Right ventricle myocardium inferior (tissue), 1 donor: ENCODE measurements at regions not wholly inside any gene's neighbourhood (a gene's known extent, or its start where the extent isn't known, plus 50 kb on each side); places are given as distances from the start of the nearest gene placed in this dataset.
A peak's percentile ranks its signal among the peaks of the same experiment; 100 is the strongest.
"Not testable (repeated sequence)": the region's sequence is repeated elsewhere in the genome, so short reads cannot be mapped to it uniquely, and the experiment has no call there.

Experiments used
- ATAC-seq: fragments of 200-7000 bp; cut with Tn5 transposase; one replicate; pipeline ENCODE4 v1.9.1; 2020; ENCODE audit warnings: mild to moderate bottlenecking, moderate library complexity
- DNase-seq: peaks from one replicate; pipeline ENCODE4 v3.0.0; 2021; ENCODE audit errors: missing footprints
- intact Hi-C: fragments of 100-400 bp; cut with DNase I; formaldehyde crosslinking; loops from one replicate; pipeline ENCODE4 v1.11.0; 2022
- donor health status: DM: no; HTN: yes; CAD: no; lungs with severe emphysema.

DNA sequence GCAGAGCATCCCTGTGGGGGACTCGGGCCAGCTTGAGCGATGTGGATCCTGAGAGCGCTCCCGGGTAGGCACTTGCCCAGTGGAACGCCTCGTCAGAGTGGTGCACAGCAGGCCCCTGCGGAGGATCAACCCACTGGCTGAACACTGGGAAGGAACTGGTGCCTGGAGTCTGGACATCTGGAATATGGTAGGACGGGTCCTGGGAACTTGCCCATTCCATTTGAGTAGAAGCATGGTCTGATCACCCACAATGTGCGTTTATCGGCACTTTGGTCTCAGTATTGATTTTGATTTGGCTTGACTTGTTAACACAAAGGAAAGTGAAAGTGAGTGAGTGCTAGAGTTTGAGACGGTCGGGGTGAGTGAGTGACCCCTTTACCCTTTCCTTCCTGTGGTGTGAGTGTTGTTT is 1336.2 kb upstream of the CHAC2 start:
- intact Hi-C loops: no loop called here
- DNase-seq (no peak), ATAC-seq (no peak)

DNA sequence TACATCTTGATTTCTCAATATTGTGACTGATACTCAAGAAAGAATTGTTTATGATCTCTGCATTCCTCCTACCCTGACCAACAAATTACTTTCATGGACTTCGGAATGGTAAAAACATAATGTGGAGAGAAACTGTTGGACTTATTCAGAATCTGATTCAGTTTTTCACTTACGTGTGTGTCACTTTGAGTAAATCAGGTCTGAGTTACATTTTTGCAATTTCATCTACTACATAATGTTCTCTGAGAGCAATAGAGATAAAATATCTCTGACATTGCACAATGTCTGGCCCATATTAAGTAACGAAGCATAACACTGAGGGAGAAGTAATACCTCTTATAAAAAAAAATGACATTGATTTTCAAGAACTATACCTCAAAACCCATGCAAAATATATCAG is 1337.9 kb upstream of the CHAC2 start:
- ATAC-seq: no peak
- intact Hi-C loops: no loop called here
- DNase-seq: no peak

DNA sequence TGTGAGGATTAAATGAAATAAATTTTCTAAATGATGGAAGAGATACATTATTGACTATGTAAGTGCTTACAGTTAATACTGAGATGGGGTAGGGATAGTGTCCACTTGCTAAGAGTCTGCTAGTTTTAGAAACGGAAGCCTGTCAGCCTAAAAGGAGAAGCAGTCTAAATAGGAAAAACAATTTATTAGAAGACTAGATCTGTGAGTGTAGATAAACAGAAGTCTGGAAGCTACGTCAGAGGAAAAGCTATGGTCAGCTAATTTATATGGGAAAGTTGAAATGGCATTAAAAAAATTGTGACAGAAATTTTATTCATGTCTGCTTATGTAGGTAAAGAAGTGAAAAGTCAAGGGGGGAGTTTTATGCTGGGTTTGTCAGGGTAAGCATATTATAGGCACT is 1338.4 kb upstream of the CHAC2 start:
- ATAC-seq: no peak
- DNase-seq: no peak
- intact Hi-C loops: no loop called here

DNA sequence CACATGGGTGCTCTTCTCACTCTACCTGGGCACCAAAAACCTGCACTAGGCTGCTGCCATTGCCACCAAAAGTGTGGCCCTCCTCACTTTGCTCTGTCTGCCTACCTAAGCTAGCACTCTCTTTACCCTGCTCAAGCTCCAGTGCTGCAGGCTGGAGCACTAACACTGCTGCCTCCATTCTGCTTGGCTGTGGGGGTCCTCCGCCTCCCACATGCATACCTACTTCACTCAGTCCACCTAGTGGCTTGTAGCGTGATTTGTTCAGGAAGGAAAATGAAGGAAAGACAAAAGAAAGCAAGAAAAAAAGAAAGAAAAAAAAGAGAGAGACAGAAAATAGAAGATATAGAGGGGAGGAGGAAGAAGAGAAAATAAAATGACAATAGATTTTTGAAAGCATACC is 1339.4 kb upstream of the CHAC2 start:
- intact Hi-C loops: no loop called here
- ATAC-seq: no peak
- no peak for DNase-seq

DNA sequence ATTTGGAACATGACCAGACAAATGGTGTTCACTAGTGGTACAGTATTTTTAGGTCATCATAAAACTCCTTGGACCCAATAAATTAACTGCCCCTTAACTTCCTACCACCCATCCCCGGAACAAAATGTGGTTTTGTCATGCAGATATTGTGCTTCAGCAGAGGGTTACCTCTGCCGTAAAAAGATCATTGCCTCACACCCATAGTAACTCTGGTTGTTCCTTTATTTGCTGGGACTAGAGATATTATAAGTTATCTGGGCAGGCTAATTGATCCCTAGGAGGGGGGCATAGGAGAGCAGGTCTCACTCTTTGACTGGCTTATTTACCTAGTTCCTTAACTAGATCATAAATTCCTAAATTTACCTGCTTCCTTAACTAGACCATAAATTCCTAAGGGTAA is 1343.9 kb upstream of the CHAC2 start:
- DNase-seq (no peak), ATAC-seq (no peak)
- intact Hi-C loops: no loop called here

DNA sequence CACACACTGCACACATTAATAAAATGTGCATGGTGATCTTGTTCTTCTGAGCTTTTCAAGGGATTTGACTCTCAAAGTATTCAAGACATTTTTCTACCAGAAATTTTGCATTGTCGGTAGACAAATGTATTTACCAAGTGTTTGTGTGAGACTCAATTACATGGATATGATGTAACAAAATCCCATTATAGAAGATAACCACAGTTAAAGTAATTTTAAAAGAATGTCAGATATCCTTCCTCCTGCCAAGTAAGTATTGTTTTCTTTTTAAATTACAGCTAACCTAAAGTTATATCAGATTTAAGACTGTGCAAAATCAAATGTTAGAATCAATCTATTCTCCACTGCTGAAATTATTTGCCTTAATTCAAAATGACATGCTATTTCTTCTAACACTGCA is 1344.5 kb upstream of the CHAC2 start:
- no peak for DNase-seq
- no peak for ATAC-seq
- intact Hi-C loops: no loop called here

DNA sequence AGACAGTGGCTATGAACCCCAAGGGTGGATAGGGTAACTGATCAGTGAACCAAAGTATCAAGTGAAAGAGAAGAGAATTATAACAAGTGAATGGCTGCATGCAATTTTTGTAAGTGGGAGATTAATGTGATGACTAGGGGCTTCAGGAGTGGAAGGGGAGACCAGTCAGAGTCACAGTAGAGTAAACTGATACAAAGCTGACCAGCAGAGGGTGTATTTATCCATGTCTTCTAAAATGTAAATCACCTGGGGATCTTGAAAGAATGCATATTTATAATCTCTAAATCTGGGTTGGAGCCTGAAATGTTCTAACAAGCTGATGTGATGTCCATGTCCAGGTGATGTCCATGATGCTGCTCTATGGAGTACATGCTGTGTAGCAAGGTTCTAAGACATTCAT is 1351.3 kb upstream of the CHAC2 start:
- DNase-seq (no peak), ATAC-seq (no peak)
- intact Hi-C loops: no loop called here

DNA sequence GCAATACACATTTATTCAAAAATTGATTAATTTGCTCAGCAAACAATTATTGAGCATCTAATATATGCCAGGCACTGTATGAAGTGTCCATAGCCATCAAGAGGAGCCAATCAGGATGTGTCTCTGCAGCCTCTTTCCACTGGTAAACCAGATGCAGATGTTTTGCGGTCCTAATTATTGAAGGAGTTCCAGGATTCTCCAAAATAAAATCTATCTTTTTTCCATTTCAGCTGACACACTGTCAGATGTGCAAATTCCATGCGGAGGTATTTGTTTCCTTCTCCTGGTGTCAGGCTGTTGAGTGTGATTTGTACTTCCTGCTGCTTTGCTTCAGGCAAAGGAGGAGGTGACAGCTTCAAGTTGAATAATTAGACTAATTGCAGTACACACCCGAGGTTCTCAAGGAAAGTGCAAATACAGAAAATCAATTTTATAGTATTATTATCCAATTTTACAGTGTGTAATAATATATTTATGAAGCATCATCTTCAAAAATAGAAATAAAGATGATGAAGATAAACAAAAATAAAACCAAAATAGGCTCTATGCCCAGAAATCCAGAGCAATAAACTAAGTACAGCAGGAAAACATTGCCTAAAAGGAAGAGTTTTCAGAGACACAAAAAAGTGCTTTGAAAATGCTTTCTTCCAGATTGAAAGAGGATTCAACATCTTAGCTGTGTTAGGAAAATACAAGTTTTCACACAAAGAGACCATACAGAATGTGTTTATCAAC is 1352.9 kb upstream of the CHAC2 start:
- intact Hi-C loops: no loop called here
- no peak for ATAC-seq
- no peak for DNase-seq

DNA sequence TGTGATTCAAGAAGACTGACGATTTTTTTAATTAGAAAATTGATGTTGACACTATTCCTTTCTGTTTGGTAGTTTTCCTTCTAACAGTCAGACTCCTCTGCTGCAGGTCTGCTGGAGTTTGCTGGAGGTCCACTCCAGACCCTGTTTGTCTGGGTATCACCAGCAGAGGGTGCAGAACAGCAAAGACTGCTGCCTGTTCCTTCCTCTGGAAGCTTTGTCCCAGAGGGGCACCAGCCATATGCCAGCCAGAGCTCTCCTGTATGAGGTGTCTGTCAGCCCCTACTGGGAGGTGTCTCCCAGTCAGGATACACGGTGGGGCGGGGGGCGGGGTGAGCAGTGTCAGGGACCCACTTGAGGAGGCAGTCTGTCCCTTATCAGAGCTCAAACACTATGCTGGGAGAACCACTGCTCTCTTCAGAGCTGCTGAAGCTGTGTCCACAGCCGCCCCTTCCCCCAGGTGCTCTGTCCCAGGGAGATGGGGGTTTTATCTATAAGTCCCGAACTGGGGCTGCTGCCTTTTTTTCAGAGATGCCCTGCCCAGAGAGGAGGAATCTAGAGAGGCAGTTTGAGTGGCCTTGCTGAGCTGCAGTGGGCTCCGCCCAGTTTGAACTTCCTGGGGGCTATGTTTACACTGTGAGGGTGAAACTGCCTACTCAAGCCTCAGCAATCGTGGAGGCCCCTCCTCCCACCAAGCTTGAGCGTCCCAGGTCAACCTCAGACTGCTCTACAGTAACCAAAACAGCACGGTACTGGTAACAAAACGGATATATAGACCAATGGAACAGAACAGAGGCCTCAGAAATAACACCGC is 1358.1 kb upstream of the CHAC2 start:
- intact Hi-C loops, DNase-seq, ATAC-seq: not testable (repeated sequence)

DNA sequence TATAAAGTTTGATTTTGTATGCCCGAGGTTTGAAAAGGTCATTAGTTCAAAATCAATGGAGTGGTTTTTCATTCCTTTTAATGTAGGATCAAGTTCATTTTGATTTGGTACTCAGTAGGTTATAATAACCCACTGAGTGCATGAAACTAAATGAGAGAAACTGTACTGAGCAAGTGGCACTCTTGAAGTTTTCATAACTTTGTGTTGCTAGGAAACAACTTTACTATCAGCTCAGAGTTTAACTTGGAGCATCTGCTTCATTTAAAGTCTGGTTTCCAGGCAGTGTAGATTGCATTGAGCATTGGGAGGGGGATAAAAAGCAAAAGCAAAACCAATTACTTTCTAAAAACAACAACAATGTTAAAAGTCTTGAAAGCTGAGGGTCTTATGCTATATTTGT is 1361.6 kb upstream of the CHAC2 start:
- ATAC-seq: peak; percentile 83
- intact Hi-C loops: no loop called here
- DNase-seq: no peak

DNA sequence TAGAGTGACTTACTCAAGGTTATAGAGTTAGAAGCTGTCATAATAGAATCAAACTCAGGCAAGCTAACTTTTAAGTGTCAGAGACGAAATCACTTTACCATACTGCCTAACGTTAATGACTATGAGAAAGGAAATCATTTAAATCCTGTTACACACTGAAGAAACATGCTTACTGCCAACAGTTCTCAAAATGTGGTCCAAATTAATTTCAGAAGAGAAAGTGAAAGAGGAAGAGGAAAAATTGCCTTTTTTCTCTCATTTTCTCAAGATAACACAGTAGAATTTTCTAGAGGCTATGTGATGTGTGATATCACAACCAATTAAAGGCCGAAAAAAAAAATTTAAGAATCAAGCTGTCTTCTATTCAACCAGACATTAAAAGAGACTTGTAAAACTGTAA is 1362.7 kb upstream of the CHAC2 start:
- intact Hi-C loops: no loop called here
- DNase-seq: no peak
- ATAC-seq: no peak

DNA sequence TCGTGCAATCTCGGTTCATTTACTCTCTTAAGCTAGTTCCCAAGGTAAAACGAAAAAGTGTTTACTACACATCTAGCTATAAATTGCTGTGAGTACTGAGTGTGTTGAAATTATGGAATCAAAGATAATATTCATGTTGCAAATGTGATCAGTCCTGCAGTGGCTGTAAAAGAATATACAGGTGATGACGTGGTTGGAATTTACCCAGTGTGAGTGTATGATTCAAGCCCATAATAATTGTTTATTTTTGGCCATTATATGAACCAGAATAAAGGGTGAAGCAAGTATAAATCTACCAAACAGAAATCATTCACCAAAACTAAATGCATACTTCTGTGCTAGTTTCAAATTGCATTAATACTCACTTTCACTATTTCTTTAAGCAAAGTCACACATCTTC is 1363.6 kb upstream of the CHAC2 start:
- intact Hi-C loops: no loop called here
- no peak for DNase-seq
- no peak for ATAC-seq

DNA sequence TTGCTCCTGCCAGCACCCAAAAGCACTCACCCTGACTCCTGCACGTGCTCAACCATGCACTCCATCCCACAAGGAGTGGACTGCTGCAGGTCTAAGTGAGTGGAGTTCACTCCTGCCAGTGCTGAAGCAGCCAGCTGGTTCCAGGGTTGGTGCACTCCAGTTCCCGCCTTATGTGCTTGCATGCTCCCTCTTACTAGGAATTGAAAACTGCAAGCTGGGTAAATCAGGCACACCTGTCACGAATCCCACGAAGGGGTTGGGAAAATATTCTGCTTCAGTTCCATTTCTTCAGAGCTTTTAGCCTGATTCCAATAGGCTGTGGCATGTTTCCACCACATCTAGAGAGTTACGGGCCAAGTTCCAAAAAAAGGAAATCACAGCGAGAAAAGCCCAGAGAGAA is 1365.5 kb upstream of the CHAC2 start:
- intact Hi-C loops: no loop called here
- ATAC-seq (no peak), DNase-seq (no peak)

DNA sequence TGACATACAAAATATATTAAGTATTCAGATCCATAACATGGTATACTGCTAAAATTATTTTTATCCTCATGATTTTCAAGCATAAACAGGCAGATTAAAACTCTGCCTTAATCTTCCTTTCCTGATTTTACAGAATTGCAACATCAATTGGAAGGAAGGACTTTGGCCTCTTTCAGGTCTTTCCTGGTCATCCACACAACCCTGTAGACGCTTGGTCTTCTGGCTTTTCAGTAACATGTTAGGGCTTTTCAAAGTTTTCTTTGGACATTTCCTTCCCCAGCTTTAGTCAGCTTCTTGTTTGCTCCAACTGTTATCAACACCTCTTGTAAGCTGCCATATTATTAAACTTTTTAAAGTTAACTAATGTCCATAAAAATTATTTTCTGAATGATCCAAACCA is 1364.9 kb upstream of the NRXN1 start:
- ATAC-seq (peak; percentile 79), DNase-seq (no peak)
- intact Hi-C loops: no loop called here

DNA sequence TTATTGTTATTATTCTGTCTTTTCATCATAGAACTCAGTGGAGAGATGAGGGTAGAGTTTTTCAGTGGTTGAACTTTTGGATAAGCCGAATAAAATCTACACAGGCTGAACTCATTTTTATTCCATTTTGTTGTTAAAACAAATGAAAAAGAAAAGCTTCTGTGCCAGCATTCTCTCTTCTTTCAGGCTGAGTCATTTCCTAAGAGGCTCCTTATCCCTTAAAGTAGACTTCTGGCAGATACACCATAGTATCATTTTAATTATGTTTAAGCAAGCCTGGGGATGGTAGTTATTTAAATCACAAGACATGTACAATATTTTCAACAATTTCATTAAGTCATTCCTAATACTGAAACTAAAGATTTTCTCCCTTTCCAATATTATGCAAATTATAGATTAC is 1364.0 kb upstream of the NRXN1 start:
- intact Hi-C loops: no loop called here
- DNase-seq (no peak), ATAC-seq (peak; percentile 52)

DNA sequence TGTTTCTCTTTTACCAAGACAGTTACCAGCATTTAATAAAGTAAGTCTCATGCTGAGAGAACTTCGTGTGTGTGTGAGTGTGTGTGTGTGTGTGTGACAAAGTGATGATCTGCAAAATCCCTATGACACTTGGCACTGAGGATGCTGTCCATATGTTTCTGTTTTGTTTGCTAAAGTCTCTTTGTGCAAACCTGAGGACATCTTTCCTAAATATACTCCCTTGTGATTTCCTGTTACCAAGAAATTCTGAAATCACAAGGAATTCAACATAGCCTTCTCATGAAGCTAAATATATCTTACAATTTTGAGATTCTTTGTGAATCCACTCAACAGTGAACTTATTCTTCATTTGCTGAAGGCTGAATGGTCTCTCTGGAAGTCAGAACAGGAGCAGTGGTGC is 1359.7 kb upstream of the NRXN1 start:
- DNase-seq: no peak
- intact Hi-C loops: no loop called here

DNA sequence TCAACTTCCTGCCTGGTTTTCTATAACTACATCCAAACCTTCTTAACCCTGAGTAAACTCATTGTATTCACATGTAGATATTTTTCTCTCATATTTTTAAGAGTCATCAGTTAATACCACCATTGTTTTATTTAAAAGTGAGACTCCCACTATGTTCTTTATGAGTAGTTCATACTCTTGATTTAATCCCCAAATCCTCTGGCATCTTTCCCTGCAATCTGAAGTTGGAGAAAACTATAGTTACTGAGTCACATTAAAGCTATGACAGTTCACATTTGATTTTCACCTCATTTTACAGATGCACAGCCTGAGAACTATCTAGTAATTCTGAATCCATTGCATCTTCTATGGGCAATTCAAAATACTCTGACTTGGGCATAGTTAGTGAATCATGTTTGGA is 1358.7 kb upstream of the NRXN1 start:
- intact Hi-C loops: no loop called here
- ATAC-seq: no peak

More for the DNA sequence above, 1359.7 kb upstream of the NRXN1 start:
- ATAC-seq: no peak

DNA sequence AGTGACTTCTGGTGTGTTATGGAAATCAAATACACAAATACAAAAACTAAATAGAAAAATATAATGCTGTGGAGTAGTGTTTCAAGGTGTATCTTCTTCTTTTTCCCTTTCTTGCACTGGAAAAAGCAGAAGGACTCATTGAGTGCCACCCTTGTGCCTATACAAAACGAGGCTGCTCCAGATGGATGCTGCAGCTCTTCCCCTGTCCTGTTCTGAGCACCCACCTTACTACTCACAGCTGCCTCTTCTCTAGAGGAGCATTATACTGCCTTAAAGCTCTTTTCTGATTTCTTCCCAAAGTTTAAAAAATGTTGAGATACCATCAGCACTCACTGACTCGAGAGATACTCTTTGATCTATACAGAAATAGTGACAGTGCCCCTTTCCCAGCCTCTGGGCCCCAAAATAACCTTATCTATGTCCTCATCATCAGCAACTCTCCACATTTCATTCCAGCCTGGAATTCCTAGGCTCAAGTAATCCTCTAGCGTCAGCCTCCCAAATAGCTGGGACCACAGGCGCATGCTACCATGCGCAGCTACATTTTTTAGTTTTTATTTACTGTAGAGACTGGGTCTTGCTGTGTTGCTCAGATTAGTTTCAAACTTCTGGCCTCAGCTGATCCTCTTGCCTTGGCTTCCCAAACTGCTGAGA is 1356.1 kb upstream of the NRXN1 start:
- DNase-seq (no peak), ATAC-seq (no peak)
- intact Hi-C loops: no loop called here

More for the DNA sequence above, 1358.7 kb upstream of the NRXN1 start:
- no peak for DNase-seq

DNA sequence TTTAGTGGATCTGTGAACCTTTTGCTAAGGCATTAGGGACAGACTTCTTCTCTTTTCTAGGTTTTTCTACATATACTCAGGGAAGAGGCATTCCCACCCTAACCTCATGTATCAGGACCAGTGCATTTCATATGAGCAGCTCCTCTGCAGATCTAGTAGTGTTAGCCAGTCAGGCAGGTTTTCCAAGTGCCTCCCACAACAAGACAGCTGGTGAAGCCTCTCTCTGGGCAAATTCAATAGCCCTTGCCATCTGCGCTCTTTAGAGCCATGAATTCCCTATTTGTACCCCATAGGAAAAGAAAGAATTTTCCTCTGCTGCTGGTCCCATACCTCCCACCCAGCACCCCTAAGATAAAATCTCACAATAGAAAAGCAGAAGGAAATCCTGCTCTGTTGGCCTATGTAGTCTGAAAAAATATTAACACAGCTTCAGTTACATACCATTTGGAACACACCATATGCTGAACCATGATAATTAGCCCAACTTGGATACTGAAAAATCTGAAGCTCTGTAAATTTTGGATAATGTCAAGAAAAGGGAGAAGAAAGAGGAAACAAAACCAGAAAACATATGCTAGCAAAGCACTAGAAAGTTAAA is 1354.6 kb upstream of the NRXN1 start:
- ATAC-seq (no peak), DNase-seq (no peak)
- intact Hi-C loops: no loop called here

DNA sequence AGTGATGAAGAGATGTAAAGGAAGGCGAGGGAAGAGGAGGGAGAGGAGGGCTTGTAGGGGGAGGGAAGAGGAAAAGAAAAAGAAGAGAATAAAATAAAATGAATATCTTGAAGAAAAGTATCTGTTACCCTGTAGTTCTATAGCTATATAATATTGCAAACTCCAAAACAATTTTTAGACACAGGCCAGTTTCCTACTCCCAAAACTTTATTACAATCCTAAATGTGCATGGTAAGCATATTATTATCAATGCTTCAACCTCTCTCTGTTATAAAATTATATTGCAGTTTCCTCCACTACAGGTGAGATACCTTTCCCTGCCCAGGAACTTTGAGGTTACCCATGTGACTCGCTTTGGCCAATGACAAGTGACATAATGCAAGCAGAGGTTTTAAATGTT is 1351.6 kb upstream of the NRXN1 start:
- ATAC-seq (no peak), DNase-seq (no peak)
- intact Hi-C loops: no loop called here
